Stomach (tissue), 4 donors: ENCODE measurements at regions not wholly inside any gene's neighbourhood (a gene's known extent, or its start where the extent isn't known, plus 50 kb on each side); places are given as distances from the start of the nearest gene placed in this dataset.

Experiments used
- CTCF ChIP-seq, 7 experiments: fragments of 450-650 bp in 4 of 7; fragments of 200-600 bp in 3 of 7; sonication (generic) in 3 of 7; IDR thresholded peaks; one replicate each; pipeline ENCODE4 v1.5.1; 2016 to 2019; ENCODE audit warnings: antibody characterized with exemption in 7 of 7, control low read depth in 2 of 7, mild to moderate bottlenecking in 1 of 7
- EP300 ChIP-seq: sonication (generic); formaldehyde crosslinking; IDR thresholded peaks from one replicate; pipeline ENCODE4 v1.6.1; 2017; ENCODE audit warnings: antibody characterized with exemption
- POLR2A ChIP-seq, 4 donors: fragments of 450-650 bp; IDR thresholded peaks; one replicate each; pipeline ENCODE4 v1.6.1; 2016; ENCODE audit warnings: antibody characterized with exemption in 4 of 4, control low read depth in 2 of 4, mild to moderate bottlenecking in 1 of 4, moderate library complexity in 1 of 4

GRCh38 chr4:13236485-13236884 lies 247.7 kb downstream of the RAB28 start:
- TF ChIP-seq CTCF (IDR thresholded peaks at IDR 0.05) (no peak), POLR2A (IDR thresholded peaks at IDR 0.05) (no peak), EP300 (no peak)
